T47D (cell line): ENCODE measurements at regions not wholly inside any gene's neighbourhood (a gene's known extent, or its start where the extent isn't known, plus 50 kb on each side); places are given as distances from the start of the nearest gene placed in this dataset.

ENCODE experiments used
- DNase-seq, 2 experiments: peaks; one replicate each; pipeline versions ENCODE4 v3.0.0 to v3.0.0-alpha.2; 2011 to 2012; ENCODE audit warnings: low read depth in 1 of 2, low spot score in 1 of 2
- JUND ChIP-seq: IDR thresholded peaks from 2 replicates; pipeline ENCODE4 v1.6.1; 2012; ENCODE audit warnings: low read depth
- in situ Hi-C: cut with HindIII; loops from 2 replicates; pipeline ENCODE4 v1.10.0; 2016; ENCODE audit warnings: low sequenced_read_pairs, low pct_unique_long_range_greater_than_20kb

DNA sequence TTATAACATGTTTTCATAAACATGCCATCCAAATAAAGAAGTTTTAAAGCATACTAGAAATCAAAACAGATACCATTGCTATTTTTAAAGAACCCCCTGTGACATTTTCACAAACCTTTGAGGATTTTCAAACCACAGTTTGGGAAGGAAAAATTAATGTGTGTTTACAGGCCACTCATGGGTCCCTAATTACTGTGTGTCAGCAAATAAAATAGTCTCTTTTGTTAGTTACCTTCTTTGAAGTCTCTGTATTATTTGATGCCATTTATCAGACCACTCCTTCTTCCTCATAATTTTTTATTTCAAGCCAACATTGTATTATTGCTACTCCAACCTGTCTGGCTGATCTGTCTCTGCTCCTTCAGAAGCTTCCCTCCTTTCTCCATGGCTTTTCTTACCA, 72.6 kb upstream of the TET2 start:
- no peak for DNase-seq
- in situ Hi-C loops, result no loop called here
- no peak for TF ChIP-seq JUND

- no peak for TF ChIP-seq JUND
- DNase-seq, result no peak
- in situ Hi-C loops, result no loop called here
Observed at GRCh38 chr4:105075045-105075444, 71.6 kb upstream of the TET2 start.

- in situ Hi-C loops, result no loop called here
- DNase-seq, result peak in 1 of 2 experiments; percentile 90
- TF ChIP-seq JUND, result no peak
Observed at GRCh38 chr4:105088110-105088879, 58.4 kb upstream of the TET2 start.

DNA sequence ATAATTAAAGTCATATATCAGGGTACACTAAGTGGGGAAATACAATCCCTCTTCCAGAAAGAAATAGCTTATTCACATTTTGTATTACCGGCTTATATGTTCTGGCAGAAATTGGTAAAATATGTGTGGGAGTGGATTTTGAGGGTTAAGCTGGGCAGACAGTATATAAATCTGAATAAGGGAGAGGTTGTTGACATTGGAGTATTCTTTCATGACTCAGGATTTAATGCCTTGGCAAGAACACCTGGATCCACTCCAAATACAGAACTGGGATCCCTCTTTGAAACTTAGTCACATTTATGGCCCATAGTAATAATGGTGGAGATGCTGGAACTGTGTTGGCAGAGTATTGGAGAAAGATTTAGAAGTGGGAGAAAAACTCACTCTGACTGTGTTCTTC, 54.3 kb upstream of the TET2 start:
- in situ Hi-C loops, result no loop called here
- TF ChIP-seq JUND, result no peak
- DNase-seq, result peak in 1 of 2 experiments; percentile 19

GRCh38 chr4:105092768-105093167, 53.9 kb upstream of the TET2 start:
- TF ChIP-seq JUND, result no peak
- DNase-seq, result no peak
- in situ Hi-C loops, result no loop called here

GRCh38 chr4:105093975-105094374, 52.7 kb upstream of the TET2 start:
- in situ Hi-C loops, result no loop called here
- TF ChIP-seq JUND, result no peak
- DNase-seq, result no peak
